Ishikawa (cell line): ENCODE measurements at regions not wholly inside any gene's neighbourhood (a gene's known extent, or its start where the extent isn't known, plus 50 kb on each side); places are given as distances from the start of the nearest gene placed in this dataset.

ENCODE experiments used
- CEBPB ChIP-seq: IDR thresholded peaks from 2 replicates; pipeline ENCODE4 v1.6.1; 2012
- CREB1 ChIP-seq: IDR thresholded peaks from 2 replicates; pipeline ENCODE4 v1.6.1; 2012; ENCODE audit warnings: low read depth
- EGR1 ChIP-seq: IDR thresholded peaks from 2 replicates; pipeline ENCODE4 v1.6.1; 2012
- EP300 ChIP-seq: IDR thresholded peaks from 2 replicates; pipeline ENCODE4 v1.6.1; 2012; ENCODE audit warnings: borderline replicate concordance
- FOXM1 ChIP-seq: IDR thresholded peaks from 2 replicates; pipeline ENCODE4 v1.6.1; 2012; ENCODE audit warnings: low read depth, borderline replicate concordance
- MAX ChIP-seq: IDR thresholded peaks from 2 replicates; pipeline ENCODE4 v1.6.1; 2012
- RAD21 ChIP-seq: IDR thresholded peaks from 2 replicates; pipeline ENCODE4 v1.6.1; 2012; ENCODE audit warnings: low read depth
- TAF1 ChIP-seq: IDR thresholded peaks from 2 replicates; pipeline ENCODE4 v1.6.1; 2012; ENCODE audit warnings: low read depth, mild to moderate bottlenecking
- TEAD4 ChIP-seq: IDR thresholded peaks from 2 replicates; pipeline ENCODE4 v1.6.1; 2012
- USF1 ChIP-seq: IDR thresholded peaks from 2 replicates; pipeline ENCODE4 v1.6.1; 2012

- TF ChIP-seq CREB1 (no peak), CEBPB (no peak), TEAD4 (no peak), MAX (no peak), EP300 (no peak), USF1 (no peak), FOXM1 (no peak), RAD21 (no peak), TAF1 (no peak), EGR1 (no peak)
Observed at GRCh38 chr10:31166606-31167005, 134.9 kb upstream of the ZNF438 start.
